ENCODE measurements at regions not wholly inside any gene's neighbourhood (a gene's known extent, or its start where the extent isn't known, plus 50 kb on each side); places are given as distances from the start of the nearest gene placed in this dataset.

DNA sequence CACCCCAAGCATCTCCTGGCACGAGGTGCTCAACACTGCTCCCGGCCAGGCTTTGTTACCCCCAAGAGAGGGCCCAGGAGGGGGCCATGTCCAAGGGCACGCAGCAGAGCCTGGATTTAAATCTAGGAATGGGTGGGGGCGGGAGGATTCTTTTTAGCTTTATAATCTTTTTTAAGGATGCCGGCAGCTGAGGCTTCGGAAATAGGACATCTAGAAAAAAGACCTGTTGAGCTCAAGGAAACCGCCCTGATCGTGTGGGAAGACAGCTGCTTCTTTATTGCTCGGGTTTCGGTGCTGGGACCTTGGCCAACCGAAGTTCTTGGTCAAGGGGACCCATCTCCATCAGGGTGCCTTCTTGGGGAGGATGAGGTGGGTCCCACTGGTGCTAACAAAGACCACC, 317.9 kb downstream of the CTTN start:
- POLR2A ChIA-PET, result interaction anchor here (1.6 kb wide), 1 partner anchor 55 kb away, joined by 4 read pairs; no protein-coding TSS in a partner anchor
- no peaks in the 10 kb centered on the region for H3K9me3 ChIP-seq
- no peaks in the 10 kb centered on the region for H3K27me3 ChIP-seq (ENCODE audit: insufficient read depth)
- TF ChIP-seq, protein P1, sequence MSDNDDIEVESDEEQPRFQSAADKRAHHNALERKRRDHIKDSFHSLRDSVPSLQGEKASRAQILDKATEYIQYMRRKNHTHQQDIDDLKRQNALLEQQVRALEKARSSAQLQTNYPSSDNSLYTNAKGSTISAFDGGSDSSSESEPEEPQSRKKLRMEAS (IDR thresholded peaks at IDR 0.05; ENCODE audit: low read depth), result no peak
- no peaks in the 10 kb centered on the region for H3F3A ChIP-seq (replicated peaks; ENCODE audit: insufficient read depth)
- no peaks in the 10 kb centered on the region for H3K36me3 ChIP-seq (replicated peaks in 1 of 2; ENCODE audit: control insufficient read depth in 1 of 2, insufficient read depth in 2 of 2, low read length in 1 of 2)
- no peaks in the 10 kb centered on the region for H3K79me2 ChIP-seq (ENCODE audit: insufficient read depth)
- H3K4me3 ChIP-seq (ENCODE audit: low read depth in 2 of 2, low read length in 1 of 2), result no peak overlapping the region
- H3K4me1 ChIP-seq (ENCODE audit: control insufficient read depth in 1 of 2, insufficient read depth in 2 of 2, low read depth in 1 of 2, low read length in 1 of 2), result peaks cover 0 to 14% of the 10 kb centered on the region in 2 experiments; a peak in 1 of 4 replicates
- no peak for DNase-seq
- H3K9ac ChIP-seq, result no peak overlapping the region
- H3K27ac ChIP-seq (ENCODE audit: low read depth in 2 of 2, low read length in 1 of 2), result no peak overlapping the region
- H3K4me2 ChIP-seq, result no peak overlapping the region
- CTCF ChIA-PET, result interaction anchor here (2.0 kb wide), 1 partner anchor 248 kb away, joined by 9 read pairs; no protein-coding TSS in a partner anchor
- H4K20me1 ChIP-seq (ENCODE audit: insufficient read depth), result no peaks in the 10 kb centered on the region
- H3K9me2 ChIP-seq, result no peaks in the 10 kb centered on the region
- H2AFZ ChIP-seq (ENCODE audit: low read depth), result no peak overlapping the region
- 44% methylated on average over 11 of the region's 11 CpGs for WGBS (ENCODE audit: low lambda C conversion rate)

DNA sequence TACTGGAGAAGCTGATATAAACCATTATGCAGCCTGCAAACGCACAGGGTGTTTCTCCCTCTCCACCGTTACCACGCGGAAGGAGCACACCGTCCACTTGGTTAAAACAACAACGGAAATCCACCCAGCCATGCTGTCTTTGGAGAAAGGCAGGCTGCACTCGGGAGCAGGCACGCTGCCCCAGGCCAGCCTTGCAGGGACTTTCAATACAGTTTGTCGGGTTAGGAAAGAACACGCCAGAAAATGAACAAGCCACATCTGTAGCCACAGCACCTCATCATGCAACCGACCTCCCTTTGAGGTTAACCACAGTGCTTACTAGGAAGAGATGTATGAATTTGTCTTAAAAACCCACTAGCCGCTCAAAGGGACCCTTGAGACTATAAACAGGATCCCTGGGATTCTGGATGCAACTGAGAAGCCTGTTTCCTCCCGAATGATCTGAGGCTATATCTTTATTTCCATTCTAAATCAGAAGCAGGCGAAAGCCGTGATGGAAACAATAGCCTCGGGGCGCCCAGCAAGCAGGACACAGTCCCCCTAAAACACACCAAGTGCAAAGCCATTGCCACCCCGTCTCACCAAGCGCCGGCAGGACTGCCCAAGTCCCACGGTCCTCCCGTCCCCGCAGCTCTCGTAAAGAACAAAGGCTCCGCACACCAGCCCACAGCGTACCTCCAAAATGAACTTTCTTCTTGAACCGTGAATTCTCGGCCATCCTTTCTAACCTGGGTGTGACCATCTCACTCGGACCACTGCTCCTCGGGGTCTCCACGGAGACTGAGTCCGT, 318.9 kb downstream of the CTTN start:
- POLR2A ChIA-PET, result no interaction called here
- Histone ChIP-seq H3K4me3 (ENCODE audit: low read depth in 2 of 2, low read length in 1 of 2) (no peak overlapping the region), H2AFZ (ENCODE audit: low read depth) (no peak overlapping the region), H3K4me1 (ENCODE audit: control insufficient read depth in 1 of 2, insufficient read depth in 2 of 2, low read depth in 1 of 2, low read length in 1 of 2) (peaks cover 0 to 14% of the 10 kb centered on the region in 2 experiments; a peak in 1 of 4 replicates), H3K27ac (ENCODE audit: low read depth in 2 of 2, low read length in 1 of 2) (no peak overlapping the region), H3K4me2 (no peak overlapping the region), H4K20me1 (ENCODE audit: insufficient read depth) (no peaks in the 10 kb centered on the region), H3K9ac (no peak overlapping the region), H3K27me3 (ENCODE audit: insufficient read depth) (no peaks in the 10 kb centered on the region), H3K79me2 (ENCODE audit: insufficient read depth) (no peaks in the 10 kb centered on the region), H3K9me2 (no peaks in the 10 kb centered on the region), H3K9me3 (no peaks in the 10 kb centered on the region), H3K36me3 (replicated peaks in 1 of 2; ENCODE audit: control insufficient read depth in 1 of 2, insufficient read depth in 2 of 2, low read length in 1 of 2) (no peaks in the 10 kb centered on the region), H3F3A (replicated peaks; ENCODE audit: insufficient read depth) (no peaks in the 10 kb centered on the region)
- TF ChIP-seq JUND (IDR thresholded peaks at IDR 0.05) (no peak), GATA2 (CRISPR knock-in tag; IDR thresholded peaks at IDR 0.05) (no peak), ELF1 (IDR thresholded peaks at IDR 0.05) (no peak), FOSL2 (IDR thresholded peaks at IDR 0.05; ENCODE audit: borderline replicate concordance, low read depth) (no peak), TEAD4 (IDR thresholded peaks at IDR 0.05; ENCODE audit: borderline replicate concordance, insufficient read depth) (no peak), EP300 (IDR thresholded peaks at IDR 0.05; ENCODE audit: borderline replicate concordance in 1 of 2, low read depth in 1 of 2, low read length in 1 of 2) (no peak), POLR2AphosphoS5 (IDR thresholded peaks at IDR 0.05; ENCODE audit: low read depth, low read length) (no peak), MEF2A (IDR thresholded peaks at IDR 0.05; ENCODE audit: borderline replicate concordance, low read depth) (no peak), FOXJ3 (CRISPR knock-in tag; IDR thresholded peaks at IDR 0.05) (no peak), TAF1 (IDR thresholded peaks at IDR 0.05; ENCODE audit: borderline replicate concordance, low read depth, low read length) (no peak)
- TF ChIP-seq, protein P2, sequence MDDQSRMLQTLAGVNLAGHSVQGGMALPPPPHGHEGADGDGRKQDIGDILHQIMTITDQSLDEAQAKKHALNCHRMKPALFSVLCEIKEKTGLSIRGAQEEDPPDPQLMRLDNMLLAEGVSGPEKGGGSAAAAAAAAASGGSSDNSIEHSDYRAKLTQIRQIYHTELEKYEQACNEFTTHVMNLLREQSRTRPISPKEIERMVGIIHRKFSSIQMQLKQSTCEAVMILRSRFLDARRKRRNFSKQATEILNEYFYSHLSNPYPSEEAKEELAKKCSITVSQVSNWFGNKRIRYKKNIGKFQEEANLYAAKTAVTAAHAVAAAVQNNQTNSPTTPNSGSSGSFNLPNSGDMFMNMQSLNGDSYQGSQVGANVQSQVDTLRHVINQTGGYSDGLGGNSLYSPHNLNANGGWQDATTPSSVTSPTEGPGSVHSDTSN (IDR thresholded peaks at IDR 0.05), result no peak
- TF ChIP-seq, protein P3, sequence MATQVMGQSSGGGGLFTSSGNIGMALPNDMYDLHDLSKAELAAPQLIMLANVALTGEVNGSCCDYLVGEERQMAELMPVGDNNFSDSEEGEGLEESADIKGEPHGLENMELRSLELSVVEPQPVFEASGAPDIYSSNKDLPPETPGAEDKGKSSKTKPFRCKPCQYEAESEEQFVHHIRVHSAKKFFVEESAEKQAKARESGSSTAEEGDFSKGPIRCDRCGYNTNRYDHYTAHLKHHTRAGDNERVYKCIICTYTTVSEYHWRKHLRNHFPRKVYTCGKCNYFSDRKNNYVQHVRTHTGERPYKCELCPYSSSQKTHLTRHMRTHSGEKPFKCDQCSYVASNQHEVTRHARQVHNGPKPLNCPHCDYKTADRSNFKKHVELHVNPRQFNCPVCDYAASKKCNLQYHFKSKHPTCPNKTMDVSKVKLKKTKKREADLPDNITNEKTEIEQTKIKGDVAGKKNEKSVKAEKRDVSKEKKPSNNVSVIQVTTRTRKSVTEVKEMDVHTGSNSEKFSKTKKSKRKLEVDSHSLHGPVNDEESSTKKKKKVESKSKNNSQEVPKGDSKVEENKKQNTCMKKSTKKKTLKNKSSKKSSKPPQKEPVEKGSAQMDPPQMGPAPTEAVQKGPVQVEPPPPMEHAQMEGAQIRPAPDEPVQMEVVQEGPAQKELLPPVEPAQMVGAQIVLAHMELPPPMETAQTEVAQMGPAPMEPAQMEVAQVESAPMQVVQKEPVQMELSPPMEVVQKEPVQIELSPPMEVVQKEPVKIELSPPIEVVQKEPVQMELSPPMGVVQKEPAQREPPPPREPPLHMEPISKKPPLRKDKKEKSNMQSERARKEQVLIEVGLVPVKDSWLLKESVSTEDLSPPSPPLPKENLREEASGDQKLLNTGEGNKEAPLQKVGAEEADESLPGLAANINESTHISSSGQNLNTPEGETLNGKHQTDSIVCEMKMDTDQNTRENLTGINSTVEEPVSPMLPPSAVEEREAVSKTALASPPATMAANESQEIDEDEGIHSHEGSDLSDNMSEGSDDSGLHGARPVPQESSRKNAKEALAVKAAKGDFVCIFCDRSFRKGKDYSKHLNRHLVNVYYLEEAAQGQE (IDR thresholded peaks at IDR 0.05; ENCODE audit: low read depth, low read length), result no peak
- TF ChIP-seq, protein P4, sequence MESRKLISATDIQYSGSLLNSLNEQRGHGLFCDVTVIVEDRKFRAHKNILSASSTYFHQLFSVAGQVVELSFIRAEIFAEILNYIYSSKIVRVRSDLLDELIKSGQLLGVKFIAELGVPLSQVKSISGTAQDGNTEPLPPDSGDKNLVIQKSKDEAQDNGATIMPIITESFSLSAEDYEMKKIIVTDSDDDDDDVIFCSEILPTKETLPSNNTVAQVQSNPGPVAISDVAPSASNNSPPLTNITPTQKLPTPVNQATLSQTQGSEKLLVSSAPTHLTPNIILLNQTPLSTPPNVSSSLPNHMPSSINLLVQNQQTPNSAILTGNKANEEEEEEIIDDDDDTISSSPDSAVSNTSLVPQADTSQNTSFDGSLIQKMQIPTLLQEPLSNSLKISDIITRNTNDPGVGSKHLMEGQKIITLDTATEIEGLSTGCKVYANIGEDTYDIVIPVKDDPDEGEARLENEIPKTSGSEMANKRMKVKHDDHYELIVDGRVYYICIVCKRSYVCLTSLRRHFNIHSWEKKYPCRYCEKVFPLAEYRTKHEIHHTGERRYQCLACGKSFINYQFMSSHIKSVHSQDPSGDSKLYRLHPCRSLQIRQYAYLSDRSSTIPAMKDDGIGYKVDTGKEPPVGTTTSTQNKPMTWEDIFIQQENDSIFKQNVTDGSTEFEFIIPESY (IDR thresholded peaks at IDR 0.05; ENCODE audit: borderline replicate concordance, low read depth), result no peak
- TF ChIP-seq, protein P5, sequence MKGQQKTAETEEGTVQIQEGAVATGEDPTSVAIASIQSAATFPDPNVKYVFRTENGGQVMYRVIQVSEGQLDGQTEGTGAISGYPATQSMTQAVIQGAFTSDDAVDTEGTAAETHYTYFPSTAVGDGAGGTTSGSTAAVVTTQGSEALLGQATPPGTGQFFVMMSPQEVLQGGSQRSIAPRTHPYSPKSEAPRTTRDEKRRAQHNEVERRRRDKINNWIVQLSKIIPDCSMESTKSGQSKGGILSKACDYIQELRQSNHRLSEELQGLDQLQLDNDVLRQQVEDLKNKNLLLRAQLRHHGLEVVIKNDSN (IDR thresholded peaks at IDR 0.05; ENCODE audit: borderline replicate concordance, low read depth), result no peak
- TF ChIP-seq, protein P1 (IDR thresholded peaks at IDR 0.05; ENCODE audit: low read depth), result no peak
- TF ChIP-seq, protein P6, sequence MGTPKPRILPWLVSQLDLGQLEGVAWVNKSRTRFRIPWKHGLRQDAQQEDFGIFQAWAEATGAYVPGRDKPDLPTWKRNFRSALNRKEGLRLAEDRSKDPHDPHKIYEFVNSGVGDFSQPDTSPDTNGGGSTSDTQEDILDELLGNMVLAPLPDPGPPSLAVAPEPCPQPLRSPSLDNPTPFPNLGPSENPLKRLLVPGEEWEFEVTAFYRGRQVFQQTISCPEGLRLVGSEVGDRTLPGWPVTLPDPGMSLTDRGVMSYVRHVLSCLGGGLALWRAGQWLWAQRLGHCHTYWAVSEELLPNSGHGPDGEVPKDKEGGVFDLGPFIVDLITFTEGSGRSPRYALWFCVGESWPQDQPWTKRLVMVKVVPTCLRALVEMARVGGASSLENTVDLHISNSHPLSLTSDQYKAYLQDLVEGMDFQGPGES (IDR thresholded peaks at IDR 0.05; ENCODE audit: low read depth, low read length), result no peak
- CTCF ChIA-PET, result no interaction called here
- 36% methylated on average over 32 of the region's 32 CpGs for WGBS (ENCODE audit: low lambda C conversion rate)
- no peak for DNase-seq

All from SK-N-SH (cell line).